Sigmoid colon (tissue), 4 donors: ENCODE measurements at regions not wholly inside any gene's neighbourhood (a gene's known extent, or its start where the extent isn't known, plus 50 kb on each side); places are given as distances from the start of the nearest gene placed in this dataset.

ENCODE experiments used
- EP300 ChIP-seq, 4 donors: sonication (generic); formaldehyde crosslinking; IDR thresholded peaks; one replicate each; pipeline ENCODE4 v1.6.1; 2017; ENCODE audit warnings: antibody characterized with exemption in 4 of 4
- POLR2A ChIP-seq, 2 donors: fragments of 450-650 bp; IDR thresholded peaks; one replicate each; pipeline ENCODE4 v1.6.1; 2016; ENCODE audit warnings: antibody characterized with exemption in 2 of 2, mild to moderate bottlenecking in 2 of 2, moderate library complexity in 2 of 2
- POLR2AphosphoS5 ChIP-seq, 4 donors: sonication (generic); formaldehyde crosslinking; IDR thresholded peaks; one replicate each; pipeline ENCODE4 v1.6.1; 2017; ENCODE audit warnings: antibody characterized with exemption in 4 of 4
- TF ChIP-seq, protein P1 (sequence below), 4 experiments: fragments of 450-650 bp in 3 of 4; fragments of 200-600 bp in 1 of 4; IDR thresholded peaks; one replicate each; pipeline ENCODE4 v1.5.1; 2016 to 2019; ENCODE audit warnings: antibody characterized with exemption in 4 of 4, mild to moderate bottlenecking in 3 of 4, moderate library complexity in 2 of 4

DNA sequence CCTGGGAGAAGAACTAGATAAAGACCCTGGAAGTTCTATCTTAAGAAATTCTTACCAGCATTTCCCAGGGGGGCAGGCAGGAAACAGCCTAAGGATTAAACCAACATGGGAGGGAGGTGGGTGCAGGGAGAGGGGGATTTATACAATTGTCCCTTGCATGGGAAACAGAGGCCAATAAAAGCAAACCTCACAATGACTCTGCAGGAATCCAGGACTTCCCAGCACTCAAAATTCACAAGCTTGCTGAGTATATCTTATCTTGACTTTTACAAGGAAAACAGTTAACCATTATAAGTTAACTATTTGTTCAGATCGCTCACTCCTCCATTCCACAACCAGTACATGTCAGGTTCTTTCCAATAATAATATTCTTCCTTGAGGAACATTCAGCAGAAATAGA is 241.3 kb downstream of the MREG start:
- TF ChIP-seq EP300 (IDR thresholded peaks at IDR 0.05) (no peak), POLR2AphosphoS5 (IDR thresholded peaks at IDR 0.05) (no peak), POLR2A (IDR thresholded peaks at IDR 0.05) (no peak)
- TF ChIP-seq, protein P1, sequence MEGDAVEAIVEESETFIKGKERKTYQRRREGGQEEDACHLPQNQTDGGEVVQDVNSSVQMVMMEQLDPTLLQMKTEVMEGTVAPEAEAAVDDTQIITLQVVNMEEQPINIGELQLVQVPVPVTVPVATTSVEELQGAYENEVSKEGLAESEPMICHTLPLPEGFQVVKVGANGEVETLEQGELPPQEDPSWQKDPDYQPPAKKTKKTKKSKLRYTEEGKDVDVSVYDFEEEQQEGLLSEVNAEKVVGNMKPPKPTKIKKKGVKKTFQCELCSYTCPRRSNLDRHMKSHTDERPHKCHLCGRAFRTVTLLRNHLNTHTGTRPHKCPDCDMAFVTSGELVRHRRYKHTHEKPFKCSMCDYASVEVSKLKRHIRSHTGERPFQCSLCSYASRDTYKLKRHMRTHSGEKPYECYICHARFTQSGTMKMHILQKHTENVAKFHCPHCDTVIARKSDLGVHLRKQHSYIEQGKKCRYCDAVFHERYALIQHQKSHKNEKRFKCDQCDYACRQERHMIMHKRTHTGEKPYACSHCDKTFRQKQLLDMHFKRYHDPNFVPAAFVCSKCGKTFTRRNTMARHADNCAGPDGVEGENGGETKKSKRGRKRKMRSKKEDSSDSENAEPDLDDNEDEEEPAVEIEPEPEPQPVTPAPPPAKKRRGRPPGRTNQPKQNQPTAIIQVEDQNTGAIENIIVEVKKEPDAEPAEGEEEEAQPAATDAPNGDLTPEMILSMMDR (IDR thresholded peaks at IDR 0.05) = no peak
